ENCODE measurements at regions not wholly inside any gene's neighbourhood (a gene's known extent, or its start where the extent isn't known, plus 50 kb on each side); places are given as distances from the start of the nearest gene placed in this dataset.
"Not testable (repeated sequence)": the region's sequence is repeated elsewhere in the genome, so short reads cannot be mapped to it uniquely, and the experiment has no call there.

DNA sequence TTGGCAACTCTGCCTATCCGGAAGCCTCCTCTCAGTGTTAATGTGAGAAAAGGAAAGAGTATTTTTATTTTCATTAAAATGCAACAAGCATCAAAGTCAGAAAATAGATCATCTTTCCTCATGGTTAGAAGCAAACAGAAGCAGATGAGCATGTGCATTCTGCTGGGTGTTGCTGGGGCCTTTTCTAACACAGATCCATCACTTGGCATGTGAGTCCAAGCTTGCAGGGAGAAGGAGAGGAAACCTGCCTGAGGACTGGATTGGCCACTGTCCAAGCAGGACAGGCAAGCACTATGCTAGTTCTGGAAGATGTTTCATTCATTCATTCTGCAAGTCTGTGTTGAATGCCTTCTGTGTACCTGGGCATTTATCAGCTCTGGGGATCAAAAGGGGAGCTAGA is 348.7 kb upstream of the PCSK5 start:
- DNase-seq (ENCODE audit: low spot score): no peak
- H3K27ac ChIP-seq: no peak overlapping the region
- ChIA-PET POLR2A (ENCODE audit: low non-redundant PET) (no interaction called here), CTCF (interaction anchor here (0.6 kb wide), 1 partner anchor 56 kb away, joined by 4 read pairs; no protein-coding TSS in a partner anchor)
- TF ChIP-seq, protein P1, sequence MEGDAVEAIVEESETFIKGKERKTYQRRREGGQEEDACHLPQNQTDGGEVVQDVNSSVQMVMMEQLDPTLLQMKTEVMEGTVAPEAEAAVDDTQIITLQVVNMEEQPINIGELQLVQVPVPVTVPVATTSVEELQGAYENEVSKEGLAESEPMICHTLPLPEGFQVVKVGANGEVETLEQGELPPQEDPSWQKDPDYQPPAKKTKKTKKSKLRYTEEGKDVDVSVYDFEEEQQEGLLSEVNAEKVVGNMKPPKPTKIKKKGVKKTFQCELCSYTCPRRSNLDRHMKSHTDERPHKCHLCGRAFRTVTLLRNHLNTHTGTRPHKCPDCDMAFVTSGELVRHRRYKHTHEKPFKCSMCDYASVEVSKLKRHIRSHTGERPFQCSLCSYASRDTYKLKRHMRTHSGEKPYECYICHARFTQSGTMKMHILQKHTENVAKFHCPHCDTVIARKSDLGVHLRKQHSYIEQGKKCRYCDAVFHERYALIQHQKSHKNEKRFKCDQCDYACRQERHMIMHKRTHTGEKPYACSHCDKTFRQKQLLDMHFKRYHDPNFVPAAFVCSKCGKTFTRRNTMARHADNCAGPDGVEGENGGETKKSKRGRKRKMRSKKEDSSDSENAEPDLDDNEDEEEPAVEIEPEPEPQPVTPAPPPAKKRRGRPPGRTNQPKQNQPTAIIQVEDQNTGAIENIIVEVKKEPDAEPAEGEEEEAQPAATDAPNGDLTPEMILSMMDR (conservative IDR thresholded peaks at IDR 0.05; ENCODE audit: low read depth): no peak

DNA sequence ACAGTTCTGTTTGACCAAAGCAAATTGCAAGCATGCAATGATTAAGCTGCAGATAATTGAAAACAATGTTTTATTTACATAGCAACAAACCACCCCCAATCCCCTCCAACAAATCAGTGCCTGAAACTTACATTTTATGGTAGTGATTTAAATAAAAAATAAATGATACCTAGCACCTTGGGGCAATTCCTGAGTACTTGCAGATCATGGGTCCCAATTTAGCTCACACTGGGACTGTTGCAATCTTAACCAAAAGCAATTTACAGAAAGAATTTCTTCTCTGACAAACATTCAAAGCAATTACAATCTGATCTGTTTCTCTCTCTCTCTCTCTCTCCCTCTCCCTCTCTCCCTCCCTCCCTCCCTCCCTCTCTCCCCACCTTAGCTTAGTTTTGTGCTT is 345.7 kb upstream of the PCSK5 start:
- no peak for DNase-seq (ENCODE audit: low spot score)
- ChIA-PET POLR2A (ENCODE audit: low non-redundant PET) (no interaction called here), CTCF (no interaction called here)
- TF ChIP-seq, protein P1 (conservative IDR thresholded peaks at IDR 0.05; ENCODE audit: low read depth): no peak
- H3K27ac ChIP-seq: no peak overlapping the region

DNA sequence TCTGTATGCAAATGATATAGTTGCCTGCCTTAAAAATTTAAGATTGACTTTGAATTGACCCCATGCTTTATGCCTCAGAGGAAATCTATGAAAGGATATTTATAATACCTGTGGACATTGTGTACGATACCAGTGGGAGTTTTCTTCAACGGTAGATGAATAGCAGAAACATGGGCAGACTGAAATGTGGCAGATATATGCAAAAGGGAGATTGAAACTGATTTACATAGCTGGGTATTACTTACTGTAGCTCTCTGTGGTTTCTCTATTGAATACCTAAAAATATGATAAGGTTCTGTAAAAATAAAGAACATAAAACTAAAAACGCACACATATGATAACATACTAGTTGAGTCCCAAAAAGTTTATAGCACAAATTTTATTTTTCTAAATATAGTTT is 345.2 kb upstream of the PCSK5 start:
- ChIA-PET CTCF (no interaction called here), POLR2A (ENCODE audit: low non-redundant PET) (no interaction called here)
- no peak for DNase-seq (ENCODE audit: low spot score)
- TF ChIP-seq, protein P1 (conservative IDR thresholded peaks at IDR 0.05; ENCODE audit: low read depth): no peak
- no peak overlapping the region for H3K27ac ChIP-seq

DNA sequence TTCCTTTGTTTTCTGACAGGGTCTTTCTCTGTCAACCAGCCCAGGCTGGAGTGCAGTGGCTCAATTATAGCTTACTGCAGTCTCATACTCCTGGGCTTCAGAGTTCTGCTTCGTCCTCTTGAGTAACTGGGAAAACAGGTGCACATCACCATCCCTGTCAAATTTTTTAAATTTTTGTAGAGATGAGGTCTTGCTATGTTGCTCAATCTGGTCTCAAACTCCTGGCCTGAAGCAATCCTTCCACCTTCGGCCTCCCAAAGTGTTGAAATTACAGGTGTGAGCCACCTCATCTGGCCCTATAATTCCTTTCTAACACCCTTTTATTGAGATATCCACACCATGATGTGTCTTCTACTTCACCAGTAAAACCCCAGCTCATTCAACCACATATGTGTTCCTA is 341.6 kb upstream of the PCSK5 start:
- H3K27ac ChIP-seq: no peak overlapping the region
- DNase-seq (ENCODE audit: low spot score): no peak
- ChIA-PET CTCF (no interaction called here), POLR2A (ENCODE audit: low non-redundant PET) (no interaction called here)
- TF ChIP-seq, protein P1 (conservative IDR thresholded peaks at IDR 0.05; ENCODE audit: low read depth): no peak

DNA sequence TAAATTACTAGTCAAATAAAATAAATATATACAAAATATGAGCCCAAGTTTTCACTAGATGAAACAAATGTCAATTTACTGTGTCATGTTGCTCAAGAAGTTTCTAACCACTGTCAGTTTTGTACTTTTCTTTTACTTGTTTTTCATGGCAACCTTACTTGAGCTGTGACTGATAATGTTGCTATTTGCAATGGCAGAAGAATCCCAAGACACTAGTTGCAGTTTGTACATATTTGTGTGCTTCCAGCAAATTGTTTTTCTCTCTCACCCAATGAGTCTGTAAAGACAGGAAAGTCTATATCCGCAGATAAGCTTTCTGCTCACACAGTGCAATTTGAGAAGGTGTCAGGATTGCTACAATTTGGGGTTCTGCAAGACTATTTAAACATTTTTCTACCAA is 338.6 kb upstream of the PCSK5 start:
- TF ChIP-seq, protein P1 (conservative IDR thresholded peaks at IDR 0.05; ENCODE audit: low read depth): no peak
- POLR2A ChIA-PET (ENCODE audit: low non-redundant PET): no interaction called here
- no peak for DNase-seq (ENCODE audit: low spot score)
- no peak overlapping the region for H3K27ac ChIP-seq
- CTCF ChIA-PET: no interaction called here

DNA sequence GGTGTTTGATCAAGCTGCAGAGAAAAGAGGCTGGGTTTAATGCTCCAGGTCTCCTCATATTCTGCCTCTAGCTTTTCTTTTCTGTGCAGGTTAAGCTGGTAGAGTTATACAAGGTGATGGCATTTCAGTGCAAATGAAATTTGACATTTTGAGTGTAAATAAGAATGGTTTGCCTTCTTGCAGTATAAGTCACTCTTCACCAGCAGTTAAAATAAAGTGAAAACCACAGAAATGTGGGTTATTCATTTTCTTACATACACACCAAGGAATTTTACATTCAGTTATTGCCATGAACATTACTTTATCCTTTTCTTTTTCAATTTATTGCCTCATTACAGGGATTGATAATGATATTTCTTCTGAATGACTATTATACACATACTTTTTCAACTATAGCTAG is 337.5 kb upstream of the PCSK5 start:
- POLR2A ChIA-PET (ENCODE audit: low non-redundant PET): no interaction called here
- no peak for DNase-seq (ENCODE audit: low spot score)
- no peak overlapping the region for H3K27ac ChIP-seq
- CTCF ChIA-PET: no interaction called here
- TF ChIP-seq, protein P1 (conservative IDR thresholded peaks at IDR 0.05; ENCODE audit: low read depth): no peak

DNA sequence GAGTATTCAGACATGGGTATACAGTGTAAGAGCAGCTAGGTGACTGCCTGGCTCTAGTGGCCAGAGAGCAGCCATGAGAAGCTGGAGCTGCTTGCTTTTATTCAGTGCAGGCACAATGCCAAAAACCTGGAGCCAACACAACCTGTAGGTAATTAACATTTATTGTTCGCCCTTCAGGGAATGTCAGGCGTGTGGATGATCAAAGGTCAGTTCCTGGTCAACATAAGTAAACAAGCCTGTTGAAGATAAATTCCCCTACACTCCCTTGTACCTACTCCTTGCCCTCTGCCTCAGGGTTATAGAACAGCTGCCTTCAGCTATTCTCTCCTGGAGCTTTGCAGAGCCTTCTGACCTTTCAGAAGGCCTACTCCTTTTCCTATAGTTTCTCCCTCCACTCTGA is 323.7 kb upstream of the PCSK5 start:
- DNase-seq (ENCODE audit: low spot score); H3K27ac ChIP-seq; POLR2A ChIA-PET (ENCODE audit: low non-redundant PET); CTCF ChIA-PET: not testable (repeated sequence)

Data from RWPE1 (cell line).